Astrocyte of the cerebellum (primary cell): ENCODE measurements at regions not wholly inside any gene's neighbourhood (a gene's known extent, or its start where the extent isn't known, plus 50 kb on each side); places are given as distances from the start of the nearest gene placed in this dataset.

ENCODE experiments used
- DNase-seq: peaks from one replicate; pipeline ENCODE4 v3.0.0-alpha.2; 2011; ENCODE audit warnings: low read depth
- H3K4me3 ChIP-seq: 2 replicates; pipeline ENCODE4 v1.5.1; 2011; ENCODE audit warnings: mild to moderate bottlenecking, low read depth, low read length, moderate library complexity
- CTCF ChIP-seq: IDR thresholded peaks from 2 replicates; pipeline ENCODE4 v1.5.1; 2012; ENCODE audit warnings: low read length, low read depth, moderate library complexity, mild to moderate bottlenecking; ENCODE audit errors: missing control alignments
- in situ Hi-C: cut with HindIII; loops from 2 replicates; pipeline ENCODE4 v1.10.0; 2017; ENCODE audit warnings: low sequenced_read_pairs

GRCh38 chr3:18720543-18720942 is 295.4 kb upstream of the SATB1 start:
- in situ Hi-C loops, result no loop called here
- H3K4me3 ChIP-seq, result no peak overlapping the region
- TF ChIP-seq CTCF, result no peak
- no peak for DNase-seq

GRCh38 chr3:18717598-18717997 is 292.5 kb upstream of the SATB1 start:
- DNase-seq, result no peak
- in situ Hi-C loops, result no loop called here
- no peak overlapping the region for H3K4me3 ChIP-seq
- TF ChIP-seq CTCF, result no peak

GRCh38 chr3:18716821-18717220 is 291.7 kb upstream of the SATB1 start:
- in situ Hi-C loops, result no loop called here
- no peak for TF ChIP-seq CTCF
- no peak for DNase-seq
- H3K4me3 ChIP-seq, result no peak overlapping the region

GRCh38 chr3:18716101-18716500 is 291.0 kb upstream of the SATB1 start:
- TF ChIP-seq CTCF, result no peak
- no peak overlapping the region for H3K4me3 ChIP-seq
- DNase-seq, result no peak
- in situ Hi-C loops, result no loop called here

- no peak for TF ChIP-seq CTCF
- DNase-seq, result no peak
- in situ Hi-C loops, result no loop called here
- H3K4me3 ChIP-seq, result no peak overlapping the region
Observed at GRCh38 chr3:18715208-18715607, 290.1 kb upstream of the SATB1 start.

DNA sequence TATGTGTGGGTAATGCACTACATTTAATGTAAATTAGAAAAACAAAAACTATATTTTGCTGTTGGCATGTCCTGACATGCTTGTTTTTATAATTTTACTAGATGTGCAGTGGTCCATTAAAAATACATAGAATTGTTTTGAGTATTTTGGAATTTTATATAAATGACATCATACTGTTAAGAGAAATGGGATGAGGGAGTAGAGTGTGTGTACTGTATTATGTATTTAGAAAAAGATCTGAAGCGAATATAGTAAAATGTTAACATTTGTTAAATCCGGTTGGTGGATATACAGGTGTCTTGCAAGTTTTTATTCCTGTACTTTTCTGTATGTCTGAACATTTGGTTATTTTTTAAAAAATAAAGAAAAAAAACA is 288.4 kb upstream of the SATB1 start:
- H3K4me3 ChIP-seq, result no peak overlapping the region
- TF ChIP-seq CTCF, result no peak
- in situ Hi-C loops, result no loop called here
- DNase-seq, result no peak

DNA sequence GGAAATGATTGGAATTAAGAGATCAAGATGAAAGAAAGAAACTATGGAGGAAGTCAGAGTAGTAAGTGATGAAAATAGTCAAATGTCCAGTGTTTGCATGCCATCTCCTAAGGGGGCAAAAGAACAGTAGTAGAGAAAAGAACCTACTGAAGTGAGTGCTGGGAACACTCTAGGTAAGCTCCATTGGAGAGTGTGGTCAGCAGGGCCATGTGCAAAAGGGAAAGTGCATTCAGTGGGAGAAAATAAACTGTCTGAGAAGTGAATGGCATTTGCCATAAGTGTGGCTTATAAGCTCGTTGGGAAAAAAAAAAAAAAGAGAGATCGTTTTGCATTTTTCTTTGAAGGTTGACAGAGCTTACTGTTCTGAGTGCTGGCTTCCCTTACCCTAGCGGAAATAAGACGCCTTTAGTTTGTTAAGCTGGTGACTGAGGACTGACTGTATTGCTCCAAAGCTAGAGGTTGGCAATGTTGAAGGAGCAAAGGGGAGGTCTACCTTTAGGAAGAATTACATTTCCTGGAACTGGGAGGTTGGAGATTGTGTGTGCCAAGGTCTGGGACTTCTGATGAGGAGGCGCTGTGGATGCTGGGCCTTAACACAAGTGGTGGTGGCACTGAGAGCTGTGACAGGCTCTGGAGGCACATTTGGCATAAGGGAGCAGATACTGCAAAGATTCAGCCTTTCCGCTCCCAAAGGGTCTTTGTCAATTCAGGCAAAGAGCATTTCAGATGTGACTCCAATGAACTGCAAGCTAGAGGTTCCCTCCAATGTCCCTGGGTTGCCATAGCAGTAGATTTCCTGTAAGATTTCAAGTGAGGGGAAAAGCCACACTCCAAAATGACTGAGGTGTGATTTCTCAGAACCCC is 287.8 kb upstream of the SATB1 start:
- in situ Hi-C loops, result no loop called here
- no peak for TF ChIP-seq CTCF
- H3K4me3 ChIP-seq, result no peak overlapping the region
- DNase-seq, result no peak
